Activated T-helper 2 cell treated with anti-CD3 and anti-CD28 coated beads, Interferon-gamma antibody, Interleukin-2, Interleukin-4, amounts not matched to agents 10 μg/mL and 5 μg/mL and 100 μg/mL, durations not matched to agents 14 hours and 24 hours and 36 hours (primary cell): ENCODE measurements at regions not wholly inside any gene's neighbourhood (a gene's known extent, or its start where the extent isn't known, plus 50 kb on each side); places are given as distances from the start of the nearest gene placed in this dataset.

Experiments used
- DNase-seq: peaks from one replicate; pipeline ENCODE4 v3.0.0; 2021; ENCODE audit warnings: low spot score
- H3K27ac Mint-ChIP-seq: one replicate; pipeline ENCODE4 v1.8.0; 2021; ENCODE audit warnings: mixed read lengths
- H3K27me3 Mint-ChIP-seq: one replicate; pipeline ENCODE4 v1.8.0; 2021; ENCODE audit warnings: low read depth, mixed read lengths
- H3K36me3 Mint-ChIP-seq: one replicate; pipeline ENCODE4 v1.8.0; 2021; ENCODE audit warnings: low read depth, mixed read lengths
- H3K4me1 Mint-ChIP-seq: one replicate; pipeline ENCODE4 v1.8.0; 2021; ENCODE audit warnings: low read depth, mixed read lengths
- H3K4me3 Mint-ChIP-seq: one replicate; pipeline ENCODE4 v1.8.0; 2021; ENCODE audit warnings: low read depth, mild to moderate bottlenecking, moderate library complexity, mixed read lengths
- H3K9me3 Mint-ChIP-seq: one replicate; pipeline ENCODE4 v1.8.0; 2021; ENCODE audit warnings: mixed read lengths
- intact Hi-C: fragments of 100-400 bp; cut with micrococcal nuclease; formaldehyde crosslinking; loops from one replicate; pipeline ENCODE4 v1.15.1; 2023

DNA sequence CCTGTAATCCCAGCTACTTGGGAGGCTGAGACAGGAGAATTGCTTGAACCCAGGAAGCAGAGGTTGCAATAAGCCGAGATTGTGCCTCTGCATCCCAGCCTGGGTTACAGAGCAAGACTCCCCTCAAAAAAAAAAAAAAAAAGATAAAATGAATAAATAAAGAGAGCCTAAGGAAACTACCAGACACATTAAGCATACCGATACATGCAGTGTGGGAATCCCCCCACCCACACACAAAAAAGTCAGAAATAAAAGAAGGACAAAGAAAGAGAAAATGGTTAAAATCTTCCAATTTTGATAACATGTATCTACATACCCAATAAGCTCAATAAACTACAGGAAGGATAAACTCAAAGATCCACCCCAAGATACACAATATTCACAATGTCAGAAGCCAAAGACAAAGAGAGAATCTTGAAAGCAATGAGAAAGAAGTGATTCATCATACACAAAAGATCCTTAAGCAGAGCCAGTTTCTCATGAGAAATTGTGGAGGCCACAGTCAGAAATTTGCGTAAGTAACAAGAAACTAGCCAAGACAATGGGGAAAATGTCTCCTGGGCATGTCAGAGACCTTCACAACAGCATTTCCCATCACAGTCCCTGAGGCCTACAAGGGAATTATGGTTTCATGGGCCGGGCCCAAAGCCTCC lies 1197.0 kb downstream of the AMY1C start:
- H3K27ac Mint-ChIP-seq, result no peak overlapping the region
- H3K9me3 Mint-ChIP-seq, result peaks cover 35% of the 10 kb centered on the region
- intact Hi-C loops, result no loop called here
- no peak overlapping the region for H3K4me3 Mint-ChIP-seq
- H3K4me1 Mint-ChIP-seq, result no peaks in the 10 kb centered on the region
- DNase-seq, result no peak
- H3K27me3 Mint-ChIP-seq, result no peaks in the 10 kb centered on the region
- H3K36me3 Mint-ChIP-seq, result no peaks in the 10 kb centered on the region

- DNase-seq, result no peak
- Mint-ChIP-seq H3K27me3 (no peaks in the 10 kb centered on the region), H3K36me3 (no peaks in the 10 kb centered on the region), H3K4me3 (no peak overlapping the region), H3K4me1 (no peaks in the 10 kb centered on the region), H3K27ac (no peak overlapping the region), H3K9me3 (peaks cover 19% of the 10 kb centered on the region)
- intact Hi-C loops, result no loop called here
Observed at GRCh38 chr1:104953555-104953954, 1203.9 kb downstream of the AMY1C start.

GRCh38 chr1:104973516-104973915 lies 1223.8 kb downstream of the AMY1C start:
- intact Hi-C loops, result no loop called here
- DNase-seq, result no peak
- H3K36me3 Mint-ChIP-seq, result no peaks in the 10 kb centered on the region
- no peaks in the 10 kb centered on the region for H3K27me3 Mint-ChIP-seq
- no peak overlapping the region for H3K4me3 Mint-ChIP-seq
- H3K9me3 Mint-ChIP-seq, result peaks cover 24% of the 10 kb centered on the region
- H3K27ac Mint-ChIP-seq, result no peak overlapping the region
- no peaks in the 10 kb centered on the region for H3K4me1 Mint-ChIP-seq

DNA sequence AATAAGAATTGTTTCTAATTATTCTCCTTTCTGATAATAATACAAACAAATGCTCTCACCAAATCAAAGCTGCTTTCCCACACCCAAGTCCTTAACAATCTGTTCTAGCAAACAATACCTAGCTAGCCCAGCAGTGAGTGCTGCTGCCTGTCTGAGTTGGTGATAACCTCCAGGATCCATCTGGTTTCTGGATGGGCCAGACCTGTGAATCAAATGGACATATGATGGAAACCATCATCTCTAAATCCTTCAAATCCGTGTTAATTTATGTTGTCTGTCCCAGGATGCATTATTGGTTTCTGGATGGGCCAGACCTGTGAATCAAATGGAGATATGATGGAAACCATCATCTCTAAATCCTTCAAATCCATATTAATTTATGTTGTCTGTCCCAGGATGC lies 1230.0 kb downstream of the AMY1C start:
- Mint-ChIP-seq H3K4me1 (no peaks in the 10 kb centered on the region), H3K27me3 (no peaks in the 10 kb centered on the region), H3K36me3 (no peaks in the 10 kb centered on the region), H3K4me3 (no peak overlapping the region), H3K27ac (no peak overlapping the region), H3K9me3 (peaks cover 31% of the 10 kb centered on the region)
- intact Hi-C loops, result no loop called here
- no peak for DNase-seq

DNA sequence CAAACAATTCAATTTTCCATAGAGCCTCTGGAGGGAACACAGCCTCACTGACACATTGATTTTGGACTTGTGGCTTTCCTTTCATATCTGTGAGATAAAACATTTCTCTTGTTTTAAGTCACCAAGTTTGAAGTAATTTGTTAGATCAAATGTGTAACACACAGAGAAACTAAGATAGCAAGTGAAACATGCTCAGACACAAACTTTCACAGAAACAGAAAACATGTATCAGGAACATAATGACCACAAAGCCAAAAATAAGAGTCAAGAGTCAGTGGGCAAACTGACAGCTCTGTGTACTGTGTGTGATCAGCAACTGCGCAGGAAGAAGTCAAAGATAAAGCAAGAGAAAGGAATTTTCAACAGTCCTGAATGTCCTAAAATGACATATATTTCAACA lies 1237.5 kb downstream of the AMY1C start:
- Mint-ChIP-seq H3K4me1 (no peaks in the 10 kb centered on the region), H3K9me3 (peaks cover 37% of the 10 kb centered on the region), H3K4me3 (no peak overlapping the region), H3K27me3 (no peaks in the 10 kb centered on the region), H3K27ac (no peak overlapping the region), H3K36me3 (no peaks in the 10 kb centered on the region)
- no peak for DNase-seq
- intact Hi-C loops, result no loop called here

GRCh38 chr1:104989012-104989411 lies 1239.3 kb downstream of the AMY1C start:
- no peak for DNase-seq
- Mint-ChIP-seq H3K27me3 (no peaks in the 10 kb centered on the region), H3K27ac (no peak overlapping the region), H3K36me3 (no peaks in the 10 kb centered on the region), H3K4me3 (no peak overlapping the region), H3K9me3 (peaks cover 27% of the 10 kb centered on the region), H3K4me1 (no peaks in the 10 kb centered on the region)
- intact Hi-C loops, result no loop called here

DNA sequence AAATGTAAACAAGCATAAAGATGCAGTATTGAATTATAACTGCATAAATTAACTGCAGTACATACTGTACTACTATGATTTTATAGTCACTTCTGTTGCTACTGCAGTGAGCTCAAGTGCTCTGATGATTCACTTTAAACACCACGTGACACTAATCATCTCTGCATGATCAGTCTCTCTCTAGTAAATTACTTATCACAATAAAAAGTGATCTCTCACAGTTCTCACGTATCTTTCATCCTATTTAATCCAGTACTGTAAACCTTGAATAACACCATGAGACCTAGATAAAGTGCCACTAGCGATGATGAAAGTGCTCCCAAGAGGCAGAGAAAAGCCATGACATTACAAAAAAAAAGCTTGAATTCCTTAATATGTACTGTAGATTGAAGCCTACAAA lies 1242.0 kb downstream of the AMY1C start:
- no peaks in the 10 kb centered on the region for H3K36me3 Mint-ChIP-seq
- no peak for DNase-seq
- no peaks in the 10 kb centered on the region for H3K4me1 Mint-ChIP-seq
- H3K27me3 Mint-ChIP-seq, result no peaks in the 10 kb centered on the region
- no peak overlapping the region for H3K4me3 Mint-ChIP-seq
- peaks cover 25% of the 10 kb centered on the region for H3K9me3 Mint-ChIP-seq
- intact Hi-C loops, result no loop called here
- no peak overlapping the region for H3K27ac Mint-ChIP-seq

- no peak for DNase-seq
- no peak overlapping the region for H3K4me3 Mint-ChIP-seq
- H3K4me1 Mint-ChIP-seq, result no peaks in the 10 kb centered on the region
- intact Hi-C loops, result no loop called here
- H3K36me3 Mint-ChIP-seq, result no peaks in the 10 kb centered on the region
- H3K27ac Mint-ChIP-seq, result no peak overlapping the region
- no peaks in the 10 kb centered on the region for H3K27me3 Mint-ChIP-seq
- H3K9me3 Mint-ChIP-seq, result peaks cover 11% of the 10 kb centered on the region
Observed at GRCh38 chr1:105000793-105001192, 1251.1 kb downstream of the AMY1C start.

- H3K4me3 Mint-ChIP-seq, result no peak overlapping the region
- no peaks in the 10 kb centered on the region for H3K36me3 Mint-ChIP-seq
- H3K27ac Mint-ChIP-seq, result no peak overlapping the region
- no peaks in the 10 kb centered on the region for H3K4me1 Mint-ChIP-seq
- H3K9me3 Mint-ChIP-seq, result peaks cover 20% of the 10 kb centered on the region
- DNase-seq, result no peak
- no peaks in the 10 kb centered on the region for H3K27me3 Mint-ChIP-seq
- intact Hi-C loops, result no loop called here
Observed at GRCh38 chr1:105004515-105004914, 1254.8 kb downstream of the AMY1C start.

GRCh38 chr1:105005594-105006195 lies 1256.0 kb downstream of the AMY1C start:
- Mint-ChIP-seq H3K27ac (no peak overlapping the region), H3K36me3 (no peaks in the 10 kb centered on the region), H3K27me3 (no peaks in the 10 kb centered on the region), H3K4me1 (no peaks in the 10 kb centered on the region), H3K4me3 (no peak overlapping the region), H3K9me3 (peaks cover 20% of the 10 kb centered on the region)
- intact Hi-C loops, result no loop called here
- no peak for DNase-seq

DNA sequence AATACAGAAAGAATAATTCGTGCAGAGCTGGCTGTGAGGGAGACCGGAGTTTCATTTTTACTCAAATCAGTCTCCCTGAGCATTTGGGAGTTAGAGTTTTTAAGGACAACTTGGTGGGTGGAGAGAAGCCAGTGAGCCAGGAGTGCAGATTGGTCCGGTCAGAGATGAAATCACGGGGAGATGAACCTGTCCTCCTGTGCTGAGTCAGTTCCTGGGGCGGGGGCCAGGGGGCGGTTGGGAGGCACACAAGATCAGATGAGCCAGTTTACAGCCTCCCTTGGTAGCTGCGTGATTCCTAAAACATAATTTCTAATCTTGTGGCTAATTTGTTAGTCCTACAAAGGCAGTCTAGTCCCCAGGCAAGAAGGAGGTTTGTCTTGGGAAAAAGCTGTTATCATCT lies 1267.9 kb downstream of the AMY1C start:
- H3K36me3 Mint-ChIP-seq, result no peaks in the 10 kb centered on the region
- H3K27ac Mint-ChIP-seq, result no peak overlapping the region
- DNase-seq, result no peak
- H3K4me1 Mint-ChIP-seq, result no peaks in the 10 kb centered on the region
- intact Hi-C loops, result no loop called here
- H3K27me3 Mint-ChIP-seq, result no peaks in the 10 kb centered on the region
- peaks cover 40% of the 10 kb centered on the region for H3K9me3 Mint-ChIP-seq
- no peak overlapping the region for H3K4me3 Mint-ChIP-seq

GRCh38 chr1:105023719-105024118 lies 1274.0 kb downstream of the AMY1C start:
- DNase-seq, result no peak
- Mint-ChIP-seq H3K4me3 (no peak overlapping the region), H3K4me1 (no peaks in the 10 kb centered on the region), H3K36me3 (no peaks in the 10 kb centered on the region), H3K27ac (no peak overlapping the region), H3K27me3 (no peaks in the 10 kb centered on the region), H3K9me3 (peaks cover 45% of the 10 kb centered on the region)
- intact Hi-C loops, result no loop called here

GRCh38 chr1:105027838-105028471 lies 1278.3 kb downstream of the AMY1C start:
- intact Hi-C loops, result no loop called here
- Mint-ChIP-seq H3K4me3 (no peak overlapping the region), H3K4me1 (no peaks in the 10 kb centered on the region), H3K36me3 (no peaks in the 10 kb centered on the region), H3K27me3 (no peaks in the 10 kb centered on the region), H3K9me3 (peaks cover 33% of the 10 kb centered on the region), H3K27ac (no peak overlapping the region)
- DNase-seq, result no peak
